ENCODE measurements at regions not wholly inside any gene's neighbourhood (a gene's known extent, or its start where the extent isn't known, plus 50 kb on each side); places are given as distances from the start of the nearest gene placed in this dataset.

DNA sequence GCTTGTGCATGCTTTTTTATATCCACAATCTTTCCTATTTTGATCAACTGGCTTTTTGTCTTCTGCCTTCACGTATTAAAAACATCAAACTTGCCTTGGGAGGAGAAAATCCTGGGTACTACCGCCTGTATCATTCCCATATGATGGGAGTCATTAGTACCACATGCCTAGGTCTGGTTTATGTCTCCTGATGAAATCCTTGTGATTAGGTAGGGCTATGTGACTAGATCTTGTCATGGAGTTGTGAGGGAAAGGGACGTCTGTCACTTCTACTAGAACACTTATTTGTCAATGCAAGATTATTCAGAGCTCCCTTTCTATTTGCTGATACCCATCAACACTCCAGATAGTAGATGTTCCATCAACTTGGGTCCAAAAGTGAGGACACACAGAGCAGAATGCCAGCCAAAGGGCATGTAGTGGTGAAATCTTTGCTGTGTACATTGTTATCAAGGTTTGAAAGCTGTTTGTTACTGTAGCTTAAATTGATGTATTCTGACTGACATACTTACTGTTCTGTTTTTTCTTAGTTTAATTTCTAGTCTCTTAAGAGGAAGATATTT lies 621.8 kb upstream of the NR5A2 start:
- no peak overlapping the region for H3K4me2 ChIP-seq (ENCODE audit: low read depth, low read length, poor library complexity, severe bottlenecking)
- no peaks in the 10 kb centered on the region for H3K9me2 ChIP-seq (replicated peaks; ENCODE audit: insufficient read depth, low read length)
- no peak overlapping the region for H3K27ac ChIP-seq (ENCODE audit: low read depth, low read length)
- H3K36me3 ChIP-seq (ENCODE audit: low read length): no peaks in the 10 kb centered on the region
- H3F3A ChIP-seq (ENCODE audit: insufficient read depth): no peaks in the 10 kb centered on the region
- H3K79me2 ChIP-seq (ENCODE audit: insufficient read depth, low read length): no peaks in the 10 kb centered on the region
- H4K20me1 ChIP-seq (ENCODE audit: low read depth, low read length): no peaks in the 10 kb centered on the region
- no peaks in the 10 kb centered on the region for H3K9me3 ChIP-seq (ENCODE audit: insufficient read depth, low read length)
- H3K4me3 ChIP-seq (ENCODE audit: insufficient read depth, low read length, poor library complexity, severe bottlenecking): no peak overlapping the region
- no peaks in the 10 kb centered on the region for H3K27me3 ChIP-seq (ENCODE audit: low read length)
- H3K9ac ChIP-seq (ENCODE audit: low read length): no peak overlapping the region
- TF ChIP-seq EZH2phosphoT487 (conservative IDR thresholded peaks at IDR 0.05; ENCODE audit: low read length): no peak
- TF ChIP-seq, protein P1, sequence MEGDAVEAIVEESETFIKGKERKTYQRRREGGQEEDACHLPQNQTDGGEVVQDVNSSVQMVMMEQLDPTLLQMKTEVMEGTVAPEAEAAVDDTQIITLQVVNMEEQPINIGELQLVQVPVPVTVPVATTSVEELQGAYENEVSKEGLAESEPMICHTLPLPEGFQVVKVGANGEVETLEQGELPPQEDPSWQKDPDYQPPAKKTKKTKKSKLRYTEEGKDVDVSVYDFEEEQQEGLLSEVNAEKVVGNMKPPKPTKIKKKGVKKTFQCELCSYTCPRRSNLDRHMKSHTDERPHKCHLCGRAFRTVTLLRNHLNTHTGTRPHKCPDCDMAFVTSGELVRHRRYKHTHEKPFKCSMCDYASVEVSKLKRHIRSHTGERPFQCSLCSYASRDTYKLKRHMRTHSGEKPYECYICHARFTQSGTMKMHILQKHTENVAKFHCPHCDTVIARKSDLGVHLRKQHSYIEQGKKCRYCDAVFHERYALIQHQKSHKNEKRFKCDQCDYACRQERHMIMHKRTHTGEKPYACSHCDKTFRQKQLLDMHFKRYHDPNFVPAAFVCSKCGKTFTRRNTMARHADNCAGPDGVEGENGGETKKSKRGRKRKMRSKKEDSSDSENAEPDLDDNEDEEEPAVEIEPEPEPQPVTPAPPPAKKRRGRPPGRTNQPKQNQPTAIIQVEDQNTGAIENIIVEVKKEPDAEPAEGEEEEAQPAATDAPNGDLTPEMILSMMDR (IDR thresholded peaks at IDR 0.05; ENCODE audit: insufficient read depth, low read length, poor library complexity, severe bottlenecking): no peak
- H2AFZ ChIP-seq (ENCODE audit: low read depth, low read length, severe bottlenecking): no peak overlapping the region

DNA sequence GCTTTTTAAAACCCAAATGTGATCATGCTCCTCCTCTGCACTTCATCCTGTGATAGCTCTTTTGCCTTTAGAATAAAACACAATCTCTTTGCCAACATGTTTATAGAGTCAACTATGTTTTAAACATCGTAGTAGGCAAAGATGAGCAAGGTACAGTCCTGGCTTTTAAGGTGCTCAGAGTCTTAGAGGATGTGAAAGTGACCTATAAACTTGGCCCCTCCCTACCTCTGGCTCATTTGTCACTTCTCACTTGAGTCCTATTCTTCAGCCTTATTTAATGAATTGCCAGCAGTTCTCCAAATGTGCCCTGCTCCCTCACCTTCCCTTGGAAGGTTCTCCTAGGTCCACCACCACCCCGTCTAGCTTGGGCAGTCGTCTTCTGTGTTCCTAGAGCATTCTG lies 617.0 kb upstream of the NR5A2 start:
- Histone ChIP-seq H3F3A (ENCODE audit: insufficient read depth) (no peaks in the 10 kb centered on the region), H3K79me2 (ENCODE audit: insufficient read depth, low read length) (no peaks in the 10 kb centered on the region), H3K9ac (ENCODE audit: low read length) (no peak overlapping the region), H3K9me2 (replicated peaks; ENCODE audit: insufficient read depth, low read length) (no peaks in the 10 kb centered on the region), H3K27me3 (ENCODE audit: low read length) (no peaks in the 10 kb centered on the region), H3K27ac (ENCODE audit: low read depth, low read length) (no peak overlapping the region), H4K20me1 (ENCODE audit: low read depth, low read length) (no peaks in the 10 kb centered on the region), H3K36me3 (ENCODE audit: low read length) (no peaks in the 10 kb centered on the region), H3K4me2 (ENCODE audit: low read depth, low read length, poor library complexity, severe bottlenecking) (no peak overlapping the region), H2AFZ (ENCODE audit: low read depth, low read length, severe bottlenecking) (no peak overlapping the region), H3K4me3 (ENCODE audit: insufficient read depth, low read length, poor library complexity, severe bottlenecking) (no peak overlapping the region), H3K9me3 (ENCODE audit: insufficient read depth, low read length) (no peaks in the 10 kb centered on the region)
- TF ChIP-seq, protein P1 (IDR thresholded peaks at IDR 0.05; ENCODE audit: insufficient read depth, low read length, poor library complexity, severe bottlenecking): no peak
- TF ChIP-seq EZH2phosphoT487 (conservative IDR thresholded peaks at IDR 0.05; ENCODE audit: low read length): no peak

DNA sequence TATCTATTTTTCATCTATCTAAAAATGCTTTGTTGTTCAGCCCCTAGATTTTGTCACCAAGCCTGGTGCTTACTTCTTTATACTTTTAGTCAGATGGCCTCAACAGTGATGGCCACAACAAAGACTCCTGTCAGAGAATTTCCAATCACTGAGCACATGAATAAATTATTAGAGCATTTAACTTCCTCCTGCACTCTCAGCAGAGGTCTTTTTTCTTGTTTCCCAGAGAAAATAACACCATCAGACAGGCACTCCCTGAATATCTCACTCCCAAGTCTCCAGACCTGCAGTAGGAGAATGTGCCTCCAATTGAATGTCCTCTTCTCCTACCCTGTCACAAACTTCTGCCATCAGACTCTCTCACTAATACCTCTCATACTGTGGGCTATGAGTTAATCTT lies 616.0 kb upstream of the NR5A2 start:
- no peak overlapping the region for H3K4me3 ChIP-seq (ENCODE audit: insufficient read depth, low read length, poor library complexity, severe bottlenecking)
- H3K27ac ChIP-seq (ENCODE audit: low read depth, low read length): no peak overlapping the region
- no peaks in the 10 kb centered on the region for H3K36me3 ChIP-seq (ENCODE audit: low read length)
- H4K20me1 ChIP-seq (ENCODE audit: low read depth, low read length): no peaks in the 10 kb centered on the region
- no peak overlapping the region for H3K4me2 ChIP-seq (ENCODE audit: low read depth, low read length, poor library complexity, severe bottlenecking)
- no peaks in the 10 kb centered on the region for H3K9me2 ChIP-seq (replicated peaks; ENCODE audit: insufficient read depth, low read length)
- no peaks in the 10 kb centered on the region for H3K9me3 ChIP-seq (ENCODE audit: insufficient read depth, low read length)
- H3F3A ChIP-seq (ENCODE audit: insufficient read depth): no peaks in the 10 kb centered on the region
- H3K79me2 ChIP-seq (ENCODE audit: insufficient read depth, low read length): no peaks in the 10 kb centered on the region
- TF ChIP-seq, protein P1 (IDR thresholded peaks at IDR 0.05; ENCODE audit: insufficient read depth, low read length, poor library complexity, severe bottlenecking): no peak
- TF ChIP-seq EZH2phosphoT487 (conservative IDR thresholded peaks at IDR 0.05; ENCODE audit: low read length): no peak
- no peaks in the 10 kb centered on the region for H3K27me3 ChIP-seq (ENCODE audit: low read length)
- no peak overlapping the region for H3K9ac ChIP-seq (ENCODE audit: low read length)
- H2AFZ ChIP-seq (ENCODE audit: low read depth, low read length, severe bottlenecking): no peak overlapping the region
